GM12878 (cell line): ENCODE measurements at regions not wholly inside any gene's neighbourhood (a gene's known extent, or its start where the extent isn't known, plus 50 kb on each side); places are given as distances from the start of the nearest gene placed in this dataset.
"Not testable (repeated sequence)": the region's sequence is repeated elsewhere in the genome, so short reads cannot be mapped to it uniquely, and the experiment has no call there.

Experiments used
- ATAC-seq: fragments of 200-7000 bp; cut with Tn5 transposase; 3 replicates; pipeline ENCODE4 v1.9.1; 2020; ENCODE audit warnings: mild to moderate bottlenecking, moderate library complexity
- BruUV-seq: library from RNA; stranded (reverse); fragments of 400-500 nt; replicated peaks from 2 replicates; lab custom pipeline; 2021; lab: Mats Ljungman, UMichigan
- CTCF ChIA-PET: fragments of 300-600 bp; sonication (Branson Sonifier 250); formaldehyde crosslinking; extraction: SDS; loops from one replicate; lab custom pipeline; 2021; ENCODE audit warnings: inconsistent platforms; lab: Yijun Ruan, JAX
- POLR2A ChIA-PET: fragments of 350-600 bp; formaldehyde crosslinking; extraction: SDS; loops from one replicate; lab custom pipeline; 2021; ENCODE audit warnings: inconsistent platforms; lab: Charles Lee
- RAD21 ChIA-PET: fragments of 300-600 bp; sonication (Branson Sonifier 250); formaldehyde crosslinking; loops from one replicate; lab custom pipeline; 2023; ENCODE audit warnings: antibody characterized with exemption; ENCODE audit not compliant: unreplicated experiment; lab: Charles Lee
- SMC1A ChIA-PET: fragments of 300-600 bp; sonication (Branson Sonifier 250); formaldehyde crosslinking; loops from one replicate; lab custom pipeline; 2023; ENCODE audit not compliant: unreplicated experiment, uncharacterized antibody; lab: Charles Lee
- DNase-seq: peaks from one replicate; pipeline ENCODE4 v3.0.0-alpha.2; 2011; ENCODE audit warnings: low read depth, low spot score
- FAIRE-seq: peaks from 3 replicates; lab custom pipeline; 2011; peaks lifted over from hg19 to GRCh38; lab: Jason Lieb, UNC
- H2AFZ ChIP-seq: 2 replicates; pipeline ENCODE4 v1.6.0; 2011; ENCODE audit warnings: low read depth, low read length, control low read depth; ENCODE audit not compliant: control insufficient read depth
- H3K27ac ChIP-seq: 2 replicates; pipeline ENCODE4 v1.5.1; 2011; ENCODE audit warnings: control low read depth; ENCODE audit not compliant: control insufficient read depth, insufficient read depth
- H3K27me3 ChIP-seq, 2 experiments: replicated peaks in 1 of 2; 2 replicates each; pipeline versions ENCODE4 v1.6.0 to v1.6.1; 2011; ENCODE audit warnings: low read length in 1 of 2; ENCODE audit not compliant: control insufficient read depth in 2 of 2, insufficient read depth in 2 of 2
- H3K36me3 ChIP-seq, 2 experiments: 2 replicates each; pipeline ENCODE4 v1.5.1; 2011; ENCODE audit warnings: low read length in 1 of 2; ENCODE audit not compliant: control insufficient read depth in 2 of 2, insufficient read depth in 2 of 2
- H3K4me1 ChIP-seq: 2 replicates; pipeline ENCODE4 v1.6.1; 2011; ENCODE audit warnings: mild to moderate bottlenecking, low read length, moderate library complexity, mixed read lengths; ENCODE audit not compliant: control insufficient read depth, insufficient read depth
- H3K4me2 ChIP-seq: 2 replicates; pipeline ENCODE4 v1.6.0; 2011; ENCODE audit warnings: control low read depth; ENCODE audit not compliant: control insufficient read depth, insufficient read depth
- H3K4me3 ChIP-seq: fragments of 200-600 bp; sonication (generic); 2 replicates; pipeline ENCODE4 v1.5.1; 2016
- H3K79me2 ChIP-seq: 2 replicates; pipeline ENCODE4 v1.6.0; 2011; ENCODE audit warnings: low read length; ENCODE audit not compliant: control insufficient read depth, insufficient read depth
- H3K9ac ChIP-seq: 2 replicates; pipeline ENCODE4 v1.8.0; 2011; ENCODE audit warnings: low read length, control low read depth, mixed read lengths; ENCODE audit not compliant: control insufficient read depth, insufficient read depth
- H3K9me3 ChIP-seq: replicated peaks from 3 replicates; pipeline ENCODE4 v1.5.1; 2011; ENCODE audit warnings: mild to moderate bottlenecking, low read length; ENCODE audit not compliant: control insufficient read depth, insufficient read depth
- H4K20me1 ChIP-seq: 2 replicates; pipeline ENCODE4 v1.6.0; 2011; ENCODE audit not compliant: control insufficient read depth, insufficient read depth
- CBX5 ChIP-seq: sonication (generic); IDR thresholded peaks from 2 replicates; pipeline ENCODE4 v1.6.1; 2016; ENCODE audit warnings: low read depth, moderate library complexity, mild to moderate bottlenecking, inconsistent platforms
- DPF2 ChIP-seq: fragments of 450-650 bp; IDR thresholded peaks from 2 replicates; pipeline ENCODE4 v1.6.1; 2017; ENCODE audit warnings: mild to moderate bottlenecking
- WGBS: methylation state at CpG from one replicate; pipeline ENCODE4 v1.1.6; 2016; ENCODE audit warnings: low lambda C conversion rate; ENCODE audit not compliant: insufficient replicate concordance, insufficient coverage; ENCODE audit errors: missing lambda C conversion rate; 5-methylcytosine and 5-hydroxymethylcytosine counted together
- in situ Hi-C: fragments of 300-500 bp; cut with MboI; formaldehyde crosslinking; loops from 9 replicates; pipeline ENCODE4 v1.14.3; 2018; ENCODE audit warnings: mixed read lengths
- intact Hi-C: fragments of 100-400 bp; cut with micrococcal nuclease; formaldehyde crosslinking; loops from one replicate; pipeline ENCODE4 v1.14.2; 2022; ENCODE audit not compliant: unreplicated experiment

DNA sequence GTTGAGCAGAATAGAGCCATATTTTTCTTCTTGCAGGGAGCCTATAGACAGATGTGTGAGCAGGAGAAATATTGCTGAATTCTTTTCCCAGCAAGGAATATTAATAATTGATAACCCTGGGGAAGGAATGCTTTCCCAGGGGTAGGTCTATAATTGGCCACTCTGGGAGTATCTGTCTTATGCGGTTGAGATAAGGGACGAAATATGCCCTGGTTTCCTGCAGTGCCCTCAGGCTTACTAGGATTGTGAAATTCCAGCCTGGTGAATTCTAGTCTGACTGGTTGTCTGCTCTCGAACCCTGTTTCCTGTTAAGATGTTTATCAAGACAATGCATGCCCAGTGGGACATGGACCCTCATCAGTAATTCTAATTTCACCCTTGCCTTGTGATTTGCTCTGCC is 317.7 kb downstream of the NEK10 start:
- RAD21 ChIA-PET, FAIRE-seq, SMC1A ChIA-PET, ATAC-seq, intact Hi-C loops, H3K9ac ChIP-seq, CTCF ChIA-PET, H3K4me3 ChIP-seq, POLR2A ChIA-PET, H4K20me1 ChIP-seq, BruUV-seq, H3K36me3 ChIP-seq, DNase-seq, H3K27me3 ChIP-seq, H2AFZ ChIP-seq, H3K4me1 ChIP-seq, H3K27ac ChIP-seq, in situ Hi-C loops, H3K79me2 ChIP-seq, H3K9me3 ChIP-seq, H3K4me2 ChIP-seq: not testable (repeated sequence)
- WGBS, result 43% methylated on average over 3 of the region's 3 CpGs
- 0 out of 2 replicates have a peak, but pooled peaks have one; percentile 63 for TF ChIP-seq CBX5

DNA sequence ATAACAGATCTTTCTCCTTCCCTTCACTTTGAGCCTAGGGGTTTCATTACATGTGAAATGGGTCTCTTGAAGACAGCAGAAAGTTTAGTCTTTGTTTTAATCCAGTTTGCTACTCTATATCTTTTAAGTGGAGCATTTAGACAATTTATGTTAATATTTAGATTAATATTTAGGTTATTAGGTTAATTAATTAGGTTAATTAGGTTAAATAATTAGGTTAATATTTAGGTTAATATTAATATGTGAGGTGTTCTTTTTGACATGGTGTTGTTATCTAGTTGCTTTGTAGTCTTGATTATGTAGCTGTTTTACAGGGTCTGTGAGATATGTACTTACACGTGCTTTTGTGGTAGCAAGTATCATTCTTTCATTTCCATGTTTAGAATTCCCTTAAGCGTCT is 312.9 kb downstream of the NEK10 start:
- ChIA-PET RAD21 (no interaction called here), CTCF (no interaction called here), POLR2A (no interaction called here), SMC1A (no interaction called here)
- Histone ChIP-seq H3K4me1 (no peaks in the 10 kb centered on the region), H3K4me3 (no peak overlapping the region), H3K36me3 (no peaks in the 10 kb centered on the region), H4K20me1 (no peaks in the 10 kb centered on the region), H3K9me3 (no peaks in the 10 kb centered on the region), H3K4me2 (no peak overlapping the region), H3K9ac (no peak overlapping the region), H3K27ac (no peak overlapping the region), H2AFZ (no peak overlapping the region), H3K79me2 (no peaks in the 10 kb centered on the region), H3K27me3 (no peaks in the 10 kb centered on the region)
- no peak for TF ChIP-seq DPF2
- intact Hi-C loops (no loop called here), in situ Hi-C loops (no loop called here)
- ATAC-seq (no peak), DNase-seq (no peak), FAIRE-seq (no peak)
- 14% methylated on average over 2 of the region's 2 CpGs for WGBS
- no TSS peak for BruUV-seq
